Bone marrow (tissue), 2 donors: ENCODE measurements at regions not wholly inside any gene's neighbourhood (a gene's known extent, or its start where the extent isn't known, plus 50 kb on each side); places are given as distances from the start of the nearest gene placed in this dataset.

Experiments used
- DNase-seq, 2 donors: peaks; one replicate each; lab custom pipeline; 2025; lab: John Stamatoyannopoulos, UW

DNA sequence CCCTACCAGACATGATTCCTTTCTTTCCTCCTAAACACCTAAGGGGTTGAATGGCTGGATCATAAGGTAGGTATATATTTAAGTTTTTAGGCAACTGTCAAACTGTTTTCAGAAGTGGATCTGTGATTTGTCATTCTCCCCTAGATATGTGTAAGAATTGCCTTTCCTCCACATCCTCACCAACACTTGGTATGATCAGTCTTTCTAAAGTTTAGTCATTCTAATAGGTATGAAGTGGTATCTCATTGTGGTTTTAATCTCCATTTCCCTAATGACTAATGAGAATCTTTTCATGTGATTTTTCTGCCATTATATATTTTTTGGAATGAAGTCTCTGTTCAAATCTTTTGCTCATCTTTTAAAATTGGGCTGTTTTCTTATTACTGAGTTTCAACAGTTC, 122.1 kb downstream of the TFCP2L1 start:
- no peak for DNase-seq

DNA sequence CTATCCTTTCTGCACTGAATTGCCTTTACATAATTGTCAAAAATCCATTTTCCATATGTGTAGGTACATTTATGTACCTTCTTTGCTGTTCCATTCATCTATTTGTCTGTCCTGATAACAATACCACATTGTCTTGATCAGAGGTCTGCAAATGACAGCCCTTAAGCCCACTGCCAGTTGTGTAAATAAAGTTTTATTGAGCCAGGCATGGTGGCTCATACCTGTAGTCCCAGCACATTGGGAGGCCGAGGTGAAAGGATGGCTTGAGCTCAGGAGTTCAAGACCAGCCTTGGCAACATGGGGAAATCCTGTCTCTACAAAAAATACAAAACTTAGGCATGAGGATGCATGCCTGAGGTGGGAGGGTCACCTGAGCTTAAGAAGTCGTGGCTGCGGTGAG, 121.0 kb downstream of the TFCP2L1 start:
- DNase-seq: no peak

DNA sequence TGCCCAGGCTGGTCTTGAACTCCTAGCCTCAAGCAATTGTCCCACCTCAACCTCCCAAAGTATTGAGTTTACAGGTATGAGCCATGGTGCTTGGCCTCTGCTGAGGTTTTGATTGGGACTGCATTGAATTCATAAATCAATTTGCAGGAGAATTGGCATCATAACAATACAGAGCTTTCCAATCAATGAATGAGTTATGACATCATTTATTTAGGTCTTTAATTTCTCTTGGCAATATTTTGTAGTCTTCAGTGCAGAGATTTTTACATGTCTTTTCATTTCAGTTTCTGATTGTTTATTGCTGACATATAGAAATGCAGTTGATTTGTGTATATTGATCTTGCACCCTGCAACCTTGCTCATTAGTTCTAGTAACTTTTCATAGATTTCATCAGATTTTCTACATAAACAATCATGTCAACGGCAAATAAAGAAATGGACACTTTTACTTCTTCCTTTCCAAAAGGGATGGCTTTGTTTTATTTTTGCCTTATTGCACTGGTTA, 119.9 kb downstream of the TFCP2L1 start:
- DNase-seq: no peak
